Fibroblast of lung (primary cell): ENCODE measurements at regions not wholly inside any gene's neighbourhood (a gene's known extent, or its start where the extent isn't known, plus 50 kb on each side); places are given as distances from the start of the nearest gene placed in this dataset.

Source experiments
- DNase-seq, 2 donors: peaks; one replicate each; pipeline versions ENCODE4 v3.0.0 to v3.0.0-alpha.2; 2010; ENCODE audit warnings: low read depth in 2 of 2
- H2AFZ ChIP-seq: 2 replicates; pipeline ENCODE4 v1.5.1; 2012; ENCODE audit warnings: low read length, control low read depth, inconsistent platforms
- H3K27ac ChIP-seq: 2 replicates; pipeline ENCODE4 v1.5.1; 2011; ENCODE audit warnings: low read length, control low read depth; ENCODE audit not compliant: insufficient read depth
- H3K27me3 ChIP-seq: 2 replicates; pipeline ENCODE4 v1.5.1; 2011; ENCODE audit warnings: mild to moderate bottlenecking, low read length; ENCODE audit not compliant: control insufficient read depth, insufficient read depth
- H3K36me3 ChIP-seq: 2 replicates; pipeline ENCODE4 v1.5.1; 2011; ENCODE audit warnings: low read length; ENCODE audit not compliant: control insufficient read depth, insufficient read depth
- H3K4me1 ChIP-seq: 2 replicates; pipeline ENCODE4 v1.5.1; 2011; ENCODE audit warnings: low read length; ENCODE audit not compliant: control insufficient read depth, insufficient read depth; ENCODE audit errors: extremely low read depth
- H3K4me2 ChIP-seq: 2 replicates; pipeline ENCODE4 v1.5.1; 2011; ENCODE audit warnings: low read length, control low read depth; ENCODE audit not compliant: insufficient read depth; ENCODE audit errors: extremely low read depth
- H3K4me3 ChIP-seq, 4 experiments: fragments of 200-600 bp in 1 of 4; sonication (generic) in 1 of 4; replicated peaks in 1 of 4; 2 replicates each; pipeline ENCODE4 v1.5.1; 2011 to 2016; ENCODE audit warnings: low read length in 4 of 4, low read depth in 3 of 4, mild to moderate bottlenecking in 3 of 4, control low read depth in 2 of 4, inconsistent platforms in 1 of 4, mixed read lengths in 1 of 4; ENCODE audit not compliant: insufficient read depth in 1 of 4; ENCODE audit errors: control extremely low read depth in 1 of 4
- H3K79me2 ChIP-seq: 2 replicates; pipeline ENCODE4 v1.5.1; 2012; ENCODE audit warnings: mild to moderate bottlenecking, low read length, inconsistent platforms; ENCODE audit not compliant: control insufficient read depth, insufficient read depth
- H3K9ac ChIP-seq: 2 replicates; pipeline ENCODE4 v1.5.1; 2011; ENCODE audit warnings: mild to moderate bottlenecking, low read length, control low read depth; ENCODE audit not compliant: insufficient read depth
- H3K9me3 ChIP-seq: 2 replicates; pipeline ENCODE4 v1.5.1; 2012; ENCODE audit warnings: low read depth, low read length; ENCODE audit not compliant: control insufficient read depth, insufficient read depth
- H4K20me1 ChIP-seq: 2 replicates; pipeline ENCODE4 v1.5.1; 2011; ENCODE audit warnings: low read length; ENCODE audit not compliant: control insufficient read depth, insufficient read depth; ENCODE audit errors: extremely low read depth
- EZH2 ChIP-seq: IDR thresholded peaks from 2 replicates; pipeline ENCODE4 v1.5.1; 2012; ENCODE audit warnings: low read length, control low read depth, mild to moderate bottlenecking; ENCODE audit errors: missing control alignments
- TF ChIP-seq, protein P1 (sequence below), 2 donors: IDR thresholded peaks in 1 of 2; conservative IDR thresholded peaks in 1 of 2; 1 replicate in 1 of 2; 2 replicates in 1 of 2; pipeline ENCODE4 v1.5.1; 2011 to 2012; ENCODE audit warnings: low read length in 2 of 2, control low read depth in 1 of 2, inconsistent platforms in 1 of 2, low read depth in 1 of 2, mild to moderate bottlenecking in 1 of 2

DNA sequence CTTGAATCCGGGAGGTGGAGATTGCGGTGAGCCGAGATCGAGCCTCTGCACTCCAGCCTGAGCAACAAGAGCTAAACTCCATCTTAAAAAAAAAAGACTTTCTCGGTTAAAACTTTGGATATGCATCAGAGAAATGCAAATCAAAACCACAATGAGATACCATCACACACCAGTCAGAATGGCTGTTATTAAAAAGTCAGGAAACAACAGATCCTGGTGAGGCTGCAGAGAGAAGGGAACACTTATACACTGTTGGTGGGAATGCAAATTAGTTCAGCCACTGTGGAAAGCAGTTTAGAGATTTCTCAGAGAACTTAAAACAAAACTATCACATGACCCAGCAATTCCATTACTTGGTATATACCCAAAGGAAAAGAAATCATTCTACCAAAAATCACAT, 619.4 kb upstream of the KIRREL3 start:
- no peaks in the 10 kb centered on the region for H3K9me3 ChIP-seq
- no peak overlapping the region for H3K27ac ChIP-seq
- H3K36me3 ChIP-seq, result no peaks in the 10 kb centered on the region
- H2AFZ ChIP-seq, result no peak overlapping the region
- no peak overlapping the region for H3K4me3 ChIP-seq
- no peaks in the 10 kb centered on the region for H3K4me1 ChIP-seq
- TF ChIP-seq EZH2, result no peak
- TF ChIP-seq, protein P1, sequence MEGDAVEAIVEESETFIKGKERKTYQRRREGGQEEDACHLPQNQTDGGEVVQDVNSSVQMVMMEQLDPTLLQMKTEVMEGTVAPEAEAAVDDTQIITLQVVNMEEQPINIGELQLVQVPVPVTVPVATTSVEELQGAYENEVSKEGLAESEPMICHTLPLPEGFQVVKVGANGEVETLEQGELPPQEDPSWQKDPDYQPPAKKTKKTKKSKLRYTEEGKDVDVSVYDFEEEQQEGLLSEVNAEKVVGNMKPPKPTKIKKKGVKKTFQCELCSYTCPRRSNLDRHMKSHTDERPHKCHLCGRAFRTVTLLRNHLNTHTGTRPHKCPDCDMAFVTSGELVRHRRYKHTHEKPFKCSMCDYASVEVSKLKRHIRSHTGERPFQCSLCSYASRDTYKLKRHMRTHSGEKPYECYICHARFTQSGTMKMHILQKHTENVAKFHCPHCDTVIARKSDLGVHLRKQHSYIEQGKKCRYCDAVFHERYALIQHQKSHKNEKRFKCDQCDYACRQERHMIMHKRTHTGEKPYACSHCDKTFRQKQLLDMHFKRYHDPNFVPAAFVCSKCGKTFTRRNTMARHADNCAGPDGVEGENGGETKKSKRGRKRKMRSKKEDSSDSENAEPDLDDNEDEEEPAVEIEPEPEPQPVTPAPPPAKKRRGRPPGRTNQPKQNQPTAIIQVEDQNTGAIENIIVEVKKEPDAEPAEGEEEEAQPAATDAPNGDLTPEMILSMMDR (conservative IDR thresholded peaks at IDR 0.05 in 1 of 2, IDR thresholded peaks at IDR 0.05 in 1 of 2; ENCODE audit: low read depth in 1 of 2, low read length in 2 of 2), result no peak
- H4K20me1 ChIP-seq, result no peaks in the 10 kb centered on the region
- peak in 1 of 2 donors; percentile 23 for DNase-seq
- H3K9ac ChIP-seq, result no peak overlapping the region
- no peaks in the 10 kb centered on the region for H3K27me3 ChIP-seq
- H3K4me2 ChIP-seq, result no peak overlapping the region
- H3K79me2 ChIP-seq, result no peaks in the 10 kb centered on the region

DNA sequence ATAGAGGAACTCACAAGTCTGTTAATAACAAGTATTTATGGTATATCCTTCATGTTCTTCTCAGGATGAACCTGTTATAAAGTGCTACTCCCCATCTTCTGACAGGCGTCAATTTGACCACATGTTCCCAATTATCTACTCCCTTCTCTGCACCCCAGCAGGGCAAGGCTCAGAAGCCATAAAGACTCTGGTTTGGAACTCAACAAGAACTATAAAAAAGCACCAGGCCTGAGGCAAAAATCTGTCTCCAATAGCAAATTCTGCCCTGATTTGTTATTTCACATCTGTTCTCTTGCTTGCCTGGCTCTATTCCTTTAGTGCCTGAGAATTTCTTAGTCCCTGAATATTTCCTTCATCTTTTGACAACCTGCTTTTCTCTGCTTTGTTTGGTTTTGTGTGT, 618.2 kb upstream of the KIRREL3 start:
- Histone ChIP-seq H3K27me3 (no peaks in the 10 kb centered on the region), H2AFZ (no peak overlapping the region), H4K20me1 (no peaks in the 10 kb centered on the region), H3K4me1 (no peaks in the 10 kb centered on the region), H3K36me3 (no peaks in the 10 kb centered on the region), H3K9ac (no peak overlapping the region), H3K79me2 (no peaks in the 10 kb centered on the region), H3K27ac (no peak overlapping the region), H3K4me2 (no peak overlapping the region), H3K9me3 (no peaks in the 10 kb centered on the region), H3K4me3 (no peak overlapping the region)
- TF ChIP-seq EZH2, result no peak
- TF ChIP-seq, protein P1 (conservative IDR thresholded peaks at IDR 0.05 in 1 of 2, IDR thresholded peaks at IDR 0.05 in 1 of 2; ENCODE audit: low read depth in 1 of 2, low read length in 2 of 2), result no peak
- no peak for DNase-seq

DNA sequence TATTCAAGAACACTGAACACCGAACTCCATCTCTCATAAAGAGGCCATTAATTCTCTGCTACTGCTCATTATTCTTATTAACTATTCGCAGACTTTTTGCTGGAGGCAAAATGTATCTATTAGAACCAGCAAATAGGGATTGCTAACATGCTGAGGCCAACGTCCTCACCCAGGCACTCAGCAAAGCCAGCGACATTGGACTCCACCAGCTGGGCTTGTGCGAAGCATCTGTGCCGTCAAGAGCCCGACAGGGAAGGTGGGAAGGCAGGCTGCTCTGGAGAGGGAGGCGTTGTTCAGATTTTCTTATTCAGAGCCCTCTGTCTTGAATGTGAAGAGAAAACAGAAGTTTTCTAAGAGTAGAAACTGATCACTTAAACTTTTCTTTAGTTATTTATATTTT, 615.6 kb upstream of the KIRREL3 start:
- H2AFZ ChIP-seq, result no peak overlapping the region
- H3K79me2 ChIP-seq, result no peaks in the 10 kb centered on the region
- TF ChIP-seq EZH2, result no peak
- TF ChIP-seq, protein P1 (conservative IDR thresholded peaks at IDR 0.05 in 1 of 2, IDR thresholded peaks at IDR 0.05 in 1 of 2; ENCODE audit: low read depth in 1 of 2, low read length in 2 of 2), result no peak
- H3K27me3 ChIP-seq, result no peaks in the 10 kb centered on the region
- H3K4me1 ChIP-seq, result no peaks in the 10 kb centered on the region
- H3K9ac ChIP-seq, result no peak overlapping the region
- H4K20me1 ChIP-seq, result no peaks in the 10 kb centered on the region
- DNase-seq, result no peak
- H3K9me3 ChIP-seq, result no peaks in the 10 kb centered on the region
- no peak overlapping the region for H3K4me2 ChIP-seq
- no peaks in the 10 kb centered on the region for H3K36me3 ChIP-seq
- no peak overlapping the region for H3K27ac ChIP-seq
- H3K4me3 ChIP-seq, result no peak overlapping the region
